ENCODE measurements at regions not wholly inside any gene's neighbourhood (a gene's known extent, or its start where the extent isn't known, plus 50 kb on each side); places are given as distances from the start of the nearest gene placed in this dataset.

DNA sequence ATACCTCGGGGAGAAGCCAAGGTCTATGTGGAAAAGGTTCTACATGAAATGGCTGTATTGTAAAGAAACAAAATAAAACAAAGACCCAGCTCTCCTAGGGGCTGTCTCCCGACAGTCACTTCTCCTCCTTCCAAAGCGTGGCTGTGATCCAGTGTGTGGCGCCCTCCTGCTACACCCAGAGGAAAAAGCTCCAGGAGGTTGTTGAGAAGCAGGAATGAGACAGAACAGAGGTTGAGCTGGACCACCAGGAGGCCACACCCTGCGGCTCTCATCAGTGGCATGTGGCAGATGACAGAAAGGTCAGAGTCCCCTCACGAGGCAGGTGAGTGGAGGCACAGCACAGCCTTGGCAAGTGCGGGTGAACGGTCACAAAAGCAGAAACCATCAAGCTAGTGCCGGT is 236.0 kb downstream of the TBXT start:
- H3K79me2 ChIP-seq (ENCODE audit: insufficient read depth, low read length): no peaks in the 10 kb centered on the region
- in situ Hi-C loops (cut with HindIII; ENCODE audit: extremely low pct_ligation_motif_present, low pct_unique_long_range_greater_than_20kb) (no loop called here), intact Hi-C loops (cut with micrococcal nuclease; ENCODE audit: unreplicated experiment) (no loop called here)
- DNase-seq (ENCODE audit: low spot score) (no peak), ATAC-seq (no peak; the same call in 2 of the 3 replicates), FAIRE-seq (no peak)
- no peak overlapping the region for H3K27ac ChIP-seq (ENCODE audit: extremely low read length, insufficient read depth, low read length)
- H3K27me3 ChIP-seq (ENCODE audit: control insufficient read depth in 1 of 2, insufficient read depth in 2 of 2, low read length in 2 of 2): peaks cover 0 to 30% of the 10 kb centered on the region in 2 experiments; a peak in 2 of 5 replicates
- no peaks in the 10 kb centered on the region for H4K20me1 ChIP-seq (ENCODE audit: insufficient read depth, low read length)
- no peak overlapping the region for H3K4me2 ChIP-seq (ENCODE audit: low read depth, low read length)
- CTCF ChIA-PET (ENCODE audit: low intra/inter-chr PET ratio, low total read pairs): no interaction called here
- TF ChIP-seq PAWR (CRISPR knock-in tag; IDR thresholded peaks at IDR 0.05; ENCODE audit: borderline replicate concordance): no peak
- TF ChIP-seq, protein P1, sequence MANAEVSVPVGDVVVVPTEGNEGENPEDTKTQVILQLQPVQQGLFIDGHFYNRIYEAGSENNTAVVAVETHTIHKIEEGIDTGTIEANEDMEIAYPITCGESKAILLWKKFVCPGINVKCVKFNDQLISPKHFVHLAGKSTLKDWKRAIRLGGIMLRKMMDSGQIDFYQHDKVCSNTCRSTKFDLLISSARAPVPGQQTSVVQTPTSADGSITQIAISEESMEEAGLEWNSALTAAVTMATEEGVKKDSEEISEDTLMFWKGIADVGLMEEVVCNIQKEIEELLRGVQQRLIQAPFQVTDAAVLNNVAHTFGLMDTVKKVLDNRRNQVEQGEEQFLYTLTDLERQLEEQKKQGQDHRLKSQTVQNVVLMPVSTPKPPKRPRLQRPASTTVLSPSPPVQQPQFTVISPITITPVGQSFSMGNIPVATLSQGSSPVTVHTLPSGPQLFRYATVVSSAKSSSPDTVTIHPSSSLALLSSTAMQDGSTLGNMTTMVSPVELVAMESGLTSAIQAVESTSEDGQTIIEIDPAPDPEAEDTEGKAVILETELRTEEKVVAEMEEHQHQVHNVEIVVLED (CRISPR knock-in tag; IDR thresholded peaks at IDR 0.05; ENCODE audit: borderline replicate concordance): no peak
- no peak for TF ChIP-seq ZNF773 (CRISPR knock-in tag; IDR thresholded peaks at IDR 0.05; ENCODE audit: borderline replicate concordance)
- TF ChIP-seq, protein P2, sequence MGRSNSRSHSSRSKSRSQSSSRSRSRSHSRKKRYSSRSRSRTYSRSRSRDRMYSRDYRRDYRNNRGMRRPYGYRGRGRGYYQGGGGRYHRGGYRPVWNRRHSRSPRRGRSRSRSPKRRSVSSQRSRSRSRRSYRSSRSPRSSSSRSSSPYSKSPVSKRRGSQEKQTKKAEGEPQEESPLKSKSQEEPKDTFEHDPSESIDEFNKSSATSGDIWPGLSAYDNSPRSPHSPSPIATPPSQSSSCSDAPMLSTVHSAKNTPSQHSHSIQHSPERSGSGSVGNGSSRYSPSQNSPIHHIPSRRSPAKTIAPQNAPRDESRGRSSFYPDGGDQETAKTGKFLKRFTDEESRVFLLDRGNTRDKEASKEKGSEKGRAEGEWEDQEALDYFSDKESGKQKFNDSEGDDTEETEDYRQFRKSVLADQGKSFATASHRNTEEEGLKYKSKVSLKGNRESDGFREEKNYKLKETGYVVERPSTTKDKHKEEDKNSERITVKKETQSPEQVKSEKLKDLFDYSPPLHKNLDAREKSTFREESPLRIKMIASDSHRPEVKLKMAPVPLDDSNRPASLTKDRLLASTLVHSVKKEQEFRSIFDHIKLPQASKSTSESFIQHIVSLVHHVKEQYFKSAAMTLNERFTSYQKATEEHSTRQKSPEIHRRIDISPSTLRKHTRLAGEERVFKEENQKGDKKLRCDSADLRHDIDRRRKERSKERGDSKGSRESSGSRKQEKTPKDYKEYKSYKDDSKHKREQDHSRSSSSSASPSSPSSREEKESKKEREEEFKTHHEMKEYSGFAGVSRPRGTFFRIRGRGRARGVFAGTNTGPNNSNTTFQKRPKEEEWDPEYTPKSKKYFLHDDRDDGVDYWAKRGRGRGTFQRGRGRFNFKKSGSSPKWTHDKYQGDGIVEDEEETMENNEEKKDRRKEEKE (IDR thresholded peaks at IDR 0.05): no peak
- TF ChIP-seq ZSCAN31 (CRISPR knock-in tag; IDR thresholded peaks at IDR 0.05; ENCODE audit: low read depth): no peak
- no peaks in the 10 kb centered on the region for H3K9me3 ChIP-seq (ENCODE audit: low read length)
- no peak overlapping the region for H3K4me3 ChIP-seq (replicated peaks in 1 of 3; ENCODE audit: insufficient read depth in 1 of 3, low read depth in 2 of 3, low read length in 3 of 3)
- H2AFZ ChIP-seq (ENCODE audit: low read length): no peak overlapping the region
- H3K9ac ChIP-seq (ENCODE audit: insufficient read depth, low read depth, low read length): no peak overlapping the region
- POLR2A ChIA-PET: no interaction called here
- H3K36me3 ChIP-seq (replicated peaks in 1 of 2; ENCODE audit: control insufficient read depth in 1 of 2, insufficient read depth in 2 of 2, low read length in 2 of 2): no peaks in the 10 kb centered on the region
- no TSS peak for BruUV-seq (replicated peaks)
- WGBS (ENCODE audit: low lambda C conversion rate): 17% methylated on average over 6 of the region's 9 CpGs
- no peaks in the 10 kb centered on the region for H3K4me1 ChIP-seq (ENCODE audit: insufficient read depth, low read length)
